ENCODE measurements at regions not wholly inside any gene's neighbourhood (a gene's known extent, or its start where the extent isn't known, plus 50 kb on each side); places are given as distances from the start of the nearest gene placed in this dataset.

GRCh38 chr1:84742653-84743052 is 52.4 kb upstream of the SSX2IP start:
- CTCF ChIA-PET = interaction anchor here (0.5 to 1.2 kb wide), 3 partner anchors 11 to 291 kb away, joined by 3 to 4 read pairs (median 3); no protein-coding TSS in a partner anchor

GRCh38 chr1:84740050-84740714 is 49.9 kb upstream of the SSX2IP start:
- POLR2A ChIA-PET = no interaction called here
- H3K36me3 ChIP-seq (ENCODE audit: control insufficient read depth in 2 of 2, insufficient read depth in 1 of 2, low read length in 2 of 2) = no peaks in the 10 kb centered on the region
- no peak for TF ChIP-seq ZNF785 (tag by site-specific recombination; IDR thresholded peaks at IDR 0.05)
- TF ChIP-seq ZNF426 (tag by site-specific recombination; IDR thresholded peaks at IDR 0.05) = no peak
- no peak for TF ChIP-seq ZNF239 (tag by site-specific recombination; IDR thresholded peaks at IDR 0.05)
- TF ChIP-seq ZNF544 (tag by site-specific recombination; IDR thresholded peaks at IDR 0.05) = no peak
- TF ChIP-seq ZNF335 (tag by site-specific recombination; conservative IDR thresholded peaks at IDR 0.05) = no peak
- TF ChIP-seq BCL11B (tag by site-specific recombination; IDR thresholded peaks at IDR 0.05; ENCODE audit: low read depth) = no peak
- TF ChIP-seq ZNF155 (tag by site-specific recombination; IDR thresholded peaks at IDR 0.05) = no peak
- TF ChIP-seq ZNF37A (tag by site-specific recombination; IDR thresholded peaks at IDR 0.05) = no peak
- no peak for TF ChIP-seq KLF10 (tag by site-specific recombination; IDR thresholded peaks at IDR 0.05)
- no peak for TF ChIP-seq ZNF488 (tag by site-specific recombination; IDR thresholded peaks at IDR 0.05)
- TF ChIP-seq ZNF776 (tag by site-specific recombination; IDR thresholded peaks at IDR 0.05; ENCODE audit: borderline replicate concordance) = no peak
- no peak for TF ChIP-seq ZNF184 (tag by site-specific recombination; IDR thresholded peaks at IDR 0.05)
- TF ChIP-seq ZEB2 (tag by site-specific recombination; IDR thresholded peaks at IDR 0.05) = no peak
- TF ChIP-seq PRDM6 (tag by site-specific recombination; IDR thresholded peaks at IDR 0.05) = no peak
- TF ChIP-seq ZNF692 (tag by site-specific recombination; IDR thresholded peaks at IDR 0.05) = no peak

More at GRCh38 chr1:84742653-84743052, 52.4 kb upstream of the SSX2IP start:
- POLR2A ChIA-PET = no interaction called here
- no peaks in the 10 kb centered on the region for H3K9me3 ChIP-seq (ENCODE audit: control insufficient read depth, insufficient read depth, low read depth, low read length)
- no peaks in the 10 kb centered on the region for H3K36me3 ChIP-seq (ENCODE audit: control insufficient read depth in 2 of 2, insufficient read depth in 1 of 2, low read length in 2 of 2)
- no peaks in the 10 kb centered on the region for H3K4me1 ChIP-seq (ENCODE audit: control insufficient read depth, insufficient read depth, low read length)
- TF ChIP-seq ZNF473 (tag by site-specific recombination; IDR thresholded peaks at IDR 0.05) = no peak
- TF ChIP-seq PRDM1 (tag by site-specific recombination; IDR thresholded peaks at IDR 0.05) = no peak
- TF ChIP-seq ZNF18 (tag by site-specific recombination; IDR thresholded peaks at IDR 0.05) = no peak
- TF ChIP-seq ZSCAN18 (tag by site-specific recombination; IDR thresholded peaks at IDR 0.05) = no peak
- TF ChIP-seq MEIS1 (CRISPR knock-in tag; IDR thresholded peaks at IDR 0.05; ENCODE audit: borderline replicate concordance) = no peak
- no peak for TF ChIP-seq ZNF658 (tag by site-specific recombination; IDR thresholded peaks at IDR 0.05)
- TF ChIP-seq ZSCAN4 (tag by site-specific recombination; IDR thresholded peaks at IDR 0.05) = no peak
- TF ChIP-seq ZNF423 (tag by site-specific recombination; IDR thresholded peaks at IDR 0.05) = no peak
- TF ChIP-seq ZNF654 (tag by site-specific recombination; IDR thresholded peaks at IDR 0.05; ENCODE audit: low read depth) = no peak
- TF ChIP-seq ZNF580 (tag by site-specific recombination; IDR thresholded peaks at IDR 0.05) = no peak
- no peak for TF ChIP-seq ZIC2 (tag by site-specific recombination; IDR thresholded peaks at IDR 0.05)
- no peak overlapping the region for H3K4me3 ChIP-seq (ENCODE audit: low read depth, low read length)
- no peak overlapping the region for H3K27ac ChIP-seq (ENCODE audit: extremely low read depth, low read depth, low read length)

More at GRCh38 chr1:84740050-84740714, 49.9 kb upstream of the SSX2IP start:
- H3K4me3 ChIP-seq (ENCODE audit: low read depth, low read length) = no peak overlapping the region
- no peaks in the 10 kb centered on the region for H3K9me3 ChIP-seq (ENCODE audit: control insufficient read depth, insufficient read depth, low read depth, low read length)
- H3K27ac ChIP-seq (ENCODE audit: extremely low read depth, low read depth, low read length) = no peak overlapping the region
- no peaks in the 10 kb centered on the region for H3K4me1 ChIP-seq (ENCODE audit: control insufficient read depth, insufficient read depth, low read length)
- CTCF ChIA-PET = interaction anchor here (0.8 to 1.2 kb wide), 2 partner anchors 33 to 599 kb away, joined by 3 read pairs; no protein-coding TSS in a partner anchor

All from HEK293 (cell line).